ENCODE measurements at regions not wholly inside any gene's neighbourhood (a gene's known extent, or its start where the extent isn't known, plus 50 kb on each side); places are given as distances from the start of the nearest gene placed in this dataset.
A peak's percentile ranks its signal among the peaks of the same experiment; 100 is the strongest.

- DNase-seq (ENCODE audit: low spot score): no peak
Measured at GRCh38 chr2:146677280-146677679, 1167.5 kb upstream of the ACVR2A start.

- no peak for DNase-seq (ENCODE audit: low spot score)
Measured at GRCh38 chr2:146669735-146670134, 1175.1 kb upstream of the ACVR2A start.

GRCh38 chr2:146666340-146666739, 1178.5 kb upstream of the ACVR2A start:
- peak; percentile 45 for DNase-seq (ENCODE audit: low spot score)

- no peak for DNase-seq (ENCODE audit: low spot score)
Measured at GRCh38 chr2:146665800-146666199, 1179.0 kb upstream of the ACVR2A start.

GRCh38 chr2:146661473-146662096, 1183.2 kb upstream of the ACVR2A start:
- peak; percentile 50 for DNase-seq (ENCODE audit: low spot score)

- DNase-seq (ENCODE audit: low spot score): no peak
Measured at GRCh38 chr2:146659976-146660375, 1184.9 kb upstream of the ACVR2A start.

GRCh38 chr2:146652311-146652710, 1192.5 kb upstream of the ACVR2A start:
- DNase-seq (ENCODE audit: low spot score): no peak

- DNase-seq (ENCODE audit: low spot score): no peak
Measured at GRCh38 chr2:146651361-146651760, 1193.5 kb upstream of the ACVR2A start.

- no peak for DNase-seq (ENCODE audit: low spot score)
Measured at GRCh38 chr2:146642066-146642465, 1202.8 kb upstream of the ACVR2A start.

- DNase-seq (ENCODE audit: low spot score): no peak
Measured at GRCh38 chr2:146634230-146635097, 1210.4 kb upstream of the ACVR2A start.

- no peak for DNase-seq (ENCODE audit: low spot score)
Measured at GRCh38 chr2:146633159-146633558, 1211.7 kb upstream of the ACVR2A start.

GRCh38 chr2:146632707-146633106, 1212.1 kb upstream of the ACVR2A start:
- no peak for DNase-seq (ENCODE audit: low spot score)

- no peak for DNase-seq (ENCODE audit: low spot score)
Measured at GRCh38 chr2:146624430-146625160, 1220.2 kb upstream of the ACVR2A start.

- DNase-seq (ENCODE audit: low spot score): no peak
Measured at GRCh38 chr2:146623771-146624170, 1221.1 kb upstream of the ACVR2A start.

GRCh38 chr2:146621656-146622055, 1223.2 kb upstream of the ACVR2A start:
- DNase-seq (ENCODE audit: low spot score): no peak

GRCh38 chr2:146615778-146616177, 1229.1 kb upstream of the ACVR2A start:
- no peak for DNase-seq (ENCODE audit: low spot score)

GRCh38 chr2:146608490-146608889, 1236.3 kb upstream of the ACVR2A start:
- no peak for DNase-seq (ENCODE audit: low spot score)

GRCh38 chr2:146604521-146604920, 1240.3 kb upstream of the ACVR2A start:
- DNase-seq (ENCODE audit: low spot score): no peak

GRCh38 chr2:146602856-146603255, 1242.0 kb upstream of the ACVR2A start:
- DNase-seq (ENCODE audit: low spot score): no peak

GRCh38 chr2:146602383-146602782, 1242.4 kb upstream of the ACVR2A start:
- DNase-seq (ENCODE audit: low spot score): no peak

GRCh38 chr2:146598791-146599190, 1246.0 kb upstream of the ACVR2A start:
- DNase-seq (ENCODE audit: low spot score): no peak

GRCh38 chr2:146597291-146597690, 1247.5 kb upstream of the ACVR2A start:
- no peak for DNase-seq (ENCODE audit: low spot score)

GRCh38 chr2:146591908-146592307, 1252.9 kb upstream of the ACVR2A start:
- DNase-seq (ENCODE audit: low spot score): no peak

Measured in kidney capillary endothelial cell (primary cell).